PC-3 (cell line): ENCODE measurements at regions not wholly inside any gene's neighbourhood (a gene's known extent, or its start where the extent isn't known, plus 50 kb on each side); places are given as distances from the start of the nearest gene placed in this dataset.

Experiments
- ATAC-seq: fragments of 200-7000 bp; cut with Tn5 transposase; 2 replicates; pipeline ENCODE4 v1.9.1; 2020; ENCODE audit warnings: mild to moderate bottlenecking, moderate library complexity
- BruUV-seq: library from RNA; stranded (reverse); fragments of 400-500 nt; replicated peaks from 2 replicates; lab custom pipeline; 2021; lab: Mats Ljungman, UMichigan
- CTCF ChIA-PET: fragments of 300-600 bp; sonication (Branson Sonifier 250); formaldehyde crosslinking; loops from one replicate; lab custom pipeline; 2022; ENCODE audit warnings: antibody characterized with exemption; lab: Charles Lee
- POLR2A ChIA-PET: fragments of 300-600 bp; sonication (Branson Sonifier 250); formaldehyde crosslinking; loops from one replicate; lab custom pipeline; 2022; ENCODE audit warnings: antibody characterized with exemption; ENCODE audit not compliant: unreplicated experiment; lab: Charles Lee
- DNase-seq: peaks from one replicate; pipeline ENCODE4 v3.0.0-alpha.2; 2015
- H2AFZ ChIP-seq: fragments of 300-600 bp; sonication (generic); 2 replicates; pipeline ENCODE4 v1.6.0; 2016; ENCODE audit warnings: antibody characterized with exemption, low read length
- H3F3A ChIP-seq: fragments of 300-600 bp; sonication (generic); one replicate; pipeline ENCODE4 v1.6.0; 2017; ENCODE audit warnings: antibody characterized with exemption, low read length, control low read depth, mild to moderate bottlenecking; ENCODE audit not compliant: unreplicated experiment
- H3K27ac ChIP-seq: fragments of 300-600 bp; sonication (generic); 2 replicates; pipeline ENCODE4 v1.5.1; 2016; ENCODE audit warnings: mild to moderate bottlenecking, low read length
- H3K27me3 ChIP-seq: fragments of 300-600 bp; sonication (generic); 2 replicates; pipeline ENCODE4 v1.6.1; 2016; ENCODE audit warnings: low read length, mixed read lengths
- H3K36me3 ChIP-seq: fragments of 300-600 bp; sonication (generic); 2 replicates; pipeline ENCODE4 v1.6.1; 2016; ENCODE audit warnings: low read depth, mixed run types, low read length, mixed read lengths
- H3K4me1 ChIP-seq: fragments of 300-600 bp; sonication (generic); 2 replicates; pipeline ENCODE4 v1.5.1; 2016; ENCODE audit warnings: low read length; ENCODE audit not compliant: insufficient read depth
- H3K4me2 ChIP-seq: fragments of 300-600 bp; sonication (generic); 2 replicates; pipeline ENCODE4 v1.6.0; 2016; ENCODE audit warnings: low read length
- H3K4me3 ChIP-seq: fragments of 300-600 bp; sonication (generic); 2 replicates; pipeline ENCODE4 v1.5.1; 2016; ENCODE audit warnings: mild to moderate bottlenecking, low read length, mixed read lengths
- H3K79me2 ChIP-seq: fragments of 300-600 bp; sonication (generic); 2 replicates; pipeline ENCODE4 v1.6.1; 2017; ENCODE audit warnings: low read length, mixed read lengths
- H3K9ac ChIP-seq: fragments of 300-600 bp; sonication (generic); 2 replicates; pipeline ENCODE4 v1.6.0; 2016; ENCODE audit warnings: mild to moderate bottlenecking, low read length
- H3K9me2 ChIP-seq: fragments of 300-600 bp; sonication (generic); replicated peaks from 2 replicates; pipeline ENCODE4 v1.6.1; 2016; ENCODE audit warnings: mixed run types, low read length, mixed read lengths
- H3K9me3 ChIP-seq: fragments of 300-600 bp; sonication (generic); 2 replicates; pipeline ENCODE4 v1.6.1; 2016; ENCODE audit warnings: low read length, mixed read lengths
- H4K20me1 ChIP-seq: fragments of 300-600 bp; sonication (generic); 2 replicates; pipeline ENCODE4 v1.6.1; 2016; ENCODE audit warnings: low read length, mixed read lengths
- EZH2 ChIP-seq: fragments of 300-600 bp; sonication (generic); IDR thresholded peaks from one replicate; pipeline ENCODE4 v1.6.1; 2017; ENCODE audit warnings: antibody characterized with exemption, mild to moderate bottlenecking, low read length; ENCODE audit not compliant: unreplicated experiment
- EZH2phosphoT487 ChIP-seq: fragments of 300-600 bp; sonication (generic); IDR thresholded peaks from 2 replicates; pipeline ENCODE4 v1.6.1; 2018; ENCODE audit warnings: mild to moderate bottlenecking, antibody characterized with exemption, low read length, borderline replicate concordance
- intact Hi-C: fragments of 100-400 bp; cut with micrococcal nuclease; formaldehyde crosslinking; loops from 2 replicates; pipeline ENCODE4 v1.9.0; 2023
- TF ChIP-seq, protein P1 (sequence below): fragments of 300-600 bp; sonication (generic); conservative IDR thresholded peaks from 2 replicates; pipeline ENCODE4 v1.5.1; 2017; ENCODE audit warnings: antibody characterized with exemption, low read depth, mild to moderate bottlenecking, low read length

DNA sequence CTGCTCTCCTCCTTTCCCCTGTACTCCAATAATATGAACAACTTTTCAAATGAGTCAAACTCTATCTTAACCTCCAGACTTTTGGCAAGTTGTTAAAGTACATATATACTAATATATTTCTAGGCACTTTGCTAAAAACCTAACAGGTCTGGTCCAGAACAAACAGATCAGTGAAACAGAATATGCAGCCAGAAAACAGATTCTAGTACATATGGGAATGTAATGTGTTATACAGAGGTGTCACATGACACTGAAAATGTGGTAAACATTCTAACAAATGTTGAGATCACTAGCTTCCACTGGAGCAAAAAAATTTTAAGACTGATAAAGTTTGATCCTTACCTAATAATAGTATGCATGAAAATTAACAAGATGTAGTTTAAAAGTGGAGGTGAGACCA, 136.9 kb downstream of the OR2K2 start:
- Histone ChIP-seq H3K4me3 (no peak overlapping the region), H3K9me2 (no peaks in the 10 kb centered on the region), H3K4me1 (no peaks in the 10 kb centered on the region), H2AFZ (no peak overlapping the region), H3K9ac (no peak overlapping the region), H3K27me3 (no peaks in the 10 kb centered on the region), H4K20me1 (no peaks in the 10 kb centered on the region), H3K36me3 (no peaks in the 10 kb centered on the region), H3K27ac (no peak overlapping the region), H3K9me3 (no peaks in the 10 kb centered on the region), H3F3A (no peaks in the 10 kb centered on the region), H3K4me2 (no peak overlapping the region), H3K79me2 (no peaks in the 10 kb centered on the region)
- CTCF ChIA-PET: no interaction called here
- ATAC-seq (no peak), DNase-seq (no peak)
- no peak for TF ChIP-seq EZH2
- TF ChIP-seq, protein P1, sequence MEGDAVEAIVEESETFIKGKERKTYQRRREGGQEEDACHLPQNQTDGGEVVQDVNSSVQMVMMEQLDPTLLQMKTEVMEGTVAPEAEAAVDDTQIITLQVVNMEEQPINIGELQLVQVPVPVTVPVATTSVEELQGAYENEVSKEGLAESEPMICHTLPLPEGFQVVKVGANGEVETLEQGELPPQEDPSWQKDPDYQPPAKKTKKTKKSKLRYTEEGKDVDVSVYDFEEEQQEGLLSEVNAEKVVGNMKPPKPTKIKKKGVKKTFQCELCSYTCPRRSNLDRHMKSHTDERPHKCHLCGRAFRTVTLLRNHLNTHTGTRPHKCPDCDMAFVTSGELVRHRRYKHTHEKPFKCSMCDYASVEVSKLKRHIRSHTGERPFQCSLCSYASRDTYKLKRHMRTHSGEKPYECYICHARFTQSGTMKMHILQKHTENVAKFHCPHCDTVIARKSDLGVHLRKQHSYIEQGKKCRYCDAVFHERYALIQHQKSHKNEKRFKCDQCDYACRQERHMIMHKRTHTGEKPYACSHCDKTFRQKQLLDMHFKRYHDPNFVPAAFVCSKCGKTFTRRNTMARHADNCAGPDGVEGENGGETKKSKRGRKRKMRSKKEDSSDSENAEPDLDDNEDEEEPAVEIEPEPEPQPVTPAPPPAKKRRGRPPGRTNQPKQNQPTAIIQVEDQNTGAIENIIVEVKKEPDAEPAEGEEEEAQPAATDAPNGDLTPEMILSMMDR: no peak
- TF ChIP-seq EZH2phosphoT487: no peak
- intact Hi-C loops: no loop called here
- no TSS peak for BruUV-seq
- POLR2A ChIA-PET: no interaction called here

DNA sequence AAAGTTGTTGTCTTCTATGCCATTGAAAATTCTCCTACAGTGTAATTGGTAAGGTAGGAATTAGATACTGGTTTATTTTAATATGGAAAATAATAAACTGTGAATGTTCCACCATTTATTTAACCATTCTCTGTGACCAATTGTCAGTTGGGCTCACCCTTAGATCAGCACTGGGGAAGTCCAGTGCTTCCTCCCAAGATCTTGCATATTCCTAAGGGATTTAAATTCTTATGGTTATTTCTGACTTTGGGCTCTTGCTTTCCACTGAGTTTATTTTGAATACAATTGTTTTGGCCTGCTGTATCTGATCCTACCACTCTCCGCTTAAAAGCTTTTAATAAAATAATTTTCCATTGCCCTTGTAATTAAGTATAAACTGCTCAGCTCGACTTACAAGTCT, 137.4 kb downstream of the OR2K2 start:
- Histone ChIP-seq H3K9ac (no peak overlapping the region), H3K36me3 (no peaks in the 10 kb centered on the region), H3K4me2 (no peak overlapping the region), H3K27me3 (no peaks in the 10 kb centered on the region), H3K4me1 (no peaks in the 10 kb centered on the region), H3F3A (no peaks in the 10 kb centered on the region), H3K27ac (no peak overlapping the region), H2AFZ (no peak overlapping the region), H3K79me2 (no peaks in the 10 kb centered on the region), H4K20me1 (no peaks in the 10 kb centered on the region), H3K4me3 (no peak overlapping the region), H3K9me3 (no peaks in the 10 kb centered on the region), H3K9me2 (no peaks in the 10 kb centered on the region)
- ChIA-PET POLR2A (no interaction called here), CTCF (no interaction called here)
- TF ChIP-seq EZH2 (no peak), EZH2phosphoT487 (no peak)
- DNase-seq (no peak), ATAC-seq (no peak)
- intact Hi-C loops: no loop called here
- no TSS peak for BruUV-seq

DNA sequence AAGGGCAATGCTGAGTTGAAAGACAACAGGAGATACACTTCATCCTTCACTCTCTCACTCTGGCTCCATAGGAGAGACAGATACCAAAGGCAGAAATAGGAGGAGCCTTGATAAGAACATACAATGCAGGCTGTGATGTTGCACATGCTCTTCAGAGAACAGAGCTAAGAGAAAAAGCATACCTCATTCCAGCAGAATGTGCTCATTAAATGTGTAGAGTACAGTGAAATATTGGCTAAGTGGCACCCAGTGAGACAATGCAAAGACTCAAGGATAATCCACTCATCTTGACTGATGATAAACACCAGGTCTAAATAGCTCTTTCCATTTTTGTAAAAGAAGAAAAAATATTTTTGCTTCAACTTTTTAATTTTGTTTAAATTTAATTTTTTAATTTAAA, 139.7 kb downstream of the OR2K2 start:
- H3K9me3 ChIP-seq: no peaks in the 10 kb centered on the region
- BruUV-seq: no TSS peak
- CTCF ChIA-PET: no interaction called here
- H2AFZ ChIP-seq: no peak overlapping the region
- intact Hi-C loops: no loop called here
- no peaks in the 10 kb centered on the region for H3K27me3 ChIP-seq
- no peak for TF ChIP-seq EZH2
- TF ChIP-seq EZH2phosphoT487: no peak
- TF ChIP-seq, protein P1: no peak
- H3K79me2 ChIP-seq: no peaks in the 10 kb centered on the region
- H3K4me3 ChIP-seq: no peak overlapping the region
- no peaks in the 10 kb centered on the region for H3F3A ChIP-seq
- no peaks in the 10 kb centered on the region for H4K20me1 ChIP-seq
- H3K4me1 ChIP-seq: no peaks in the 10 kb centered on the region
- POLR2A ChIA-PET: no interaction called here
- ATAC-seq: no peak
- DNase-seq: no peak
- no peak overlapping the region for H3K27ac ChIP-seq
- H3K36me3 ChIP-seq: no peaks in the 10 kb centered on the region
- no peaks in the 10 kb centered on the region for H3K9me2 ChIP-seq
- no peak overlapping the region for H3K4me2 ChIP-seq
- no peak overlapping the region for H3K9ac ChIP-seq
